GM12878 (cell line): ENCODE measurements at regions not wholly inside any gene's neighbourhood (a gene's known extent, or its start where the extent isn't known, plus 50 kb on each side); places are given as distances from the start of the nearest gene placed in this dataset.

ENCODE experiments used
- ATAC-seq: fragments of 200-7000 bp; cut with Tn5 transposase; 3 replicates; pipeline ENCODE4 v1.9.1; 2020; ENCODE audit warnings: mild to moderate bottlenecking, moderate library complexity
- BruUV-seq: library from RNA; stranded (reverse); fragments of 400-500 nt; replicated peaks from 2 replicates; lab custom pipeline; 2021; lab: Mats Ljungman, UMichigan
- CTCF ChIA-PET: fragments of 300-600 bp; sonication (Branson Sonifier 250); formaldehyde crosslinking; extraction: SDS; loops from one replicate; lab custom pipeline; 2021; ENCODE audit warnings: inconsistent platforms; lab: Yijun Ruan, JAX
- POLR2A ChIA-PET: fragments of 350-600 bp; formaldehyde crosslinking; extraction: SDS; loops from one replicate; lab custom pipeline; 2021; ENCODE audit warnings: inconsistent platforms; lab: Charles Lee
- RAD21 ChIA-PET: fragments of 300-600 bp; sonication (Branson Sonifier 250); formaldehyde crosslinking; loops from one replicate; lab custom pipeline; 2023; ENCODE audit warnings: antibody characterized with exemption; ENCODE audit not compliant: unreplicated experiment; lab: Charles Lee
- SMC1A ChIA-PET: fragments of 300-600 bp; sonication (Branson Sonifier 250); formaldehyde crosslinking; loops from one replicate; lab custom pipeline; 2023; ENCODE audit not compliant: unreplicated experiment, uncharacterized antibody; lab: Charles Lee
- DNase-seq: peaks from one replicate; pipeline ENCODE4 v3.0.0-alpha.2; 2011; ENCODE audit warnings: low read depth, low spot score
- FAIRE-seq: peaks from 3 replicates; lab custom pipeline; 2011; peaks lifted over from hg19 to GRCh38; lab: Jason Lieb, UNC
- H2AFZ ChIP-seq: 2 replicates; pipeline ENCODE4 v1.6.0; 2011; ENCODE audit warnings: low read depth, low read length, control low read depth; ENCODE audit not compliant: control insufficient read depth
- H3K27ac ChIP-seq: 2 replicates; pipeline ENCODE4 v1.5.1; 2011; ENCODE audit warnings: control low read depth; ENCODE audit not compliant: control insufficient read depth, insufficient read depth
- H3K27me3 ChIP-seq, 2 experiments: replicated peaks in 1 of 2; 2 replicates each; pipeline versions ENCODE4 v1.6.0 to v1.6.1; 2011; ENCODE audit warnings: low read length in 1 of 2; ENCODE audit not compliant: control insufficient read depth in 2 of 2, insufficient read depth in 2 of 2
- H3K36me3 ChIP-seq, 2 experiments: 2 replicates each; pipeline ENCODE4 v1.5.1; 2011; ENCODE audit warnings: low read length in 1 of 2; ENCODE audit not compliant: control insufficient read depth in 2 of 2, insufficient read depth in 2 of 2
- H3K4me1 ChIP-seq: 2 replicates; pipeline ENCODE4 v1.6.1; 2011; ENCODE audit warnings: mild to moderate bottlenecking, low read length, moderate library complexity, mixed read lengths; ENCODE audit not compliant: control insufficient read depth, insufficient read depth
- H3K4me2 ChIP-seq: 2 replicates; pipeline ENCODE4 v1.6.0; 2011; ENCODE audit warnings: control low read depth; ENCODE audit not compliant: control insufficient read depth, insufficient read depth
- H3K4me3 ChIP-seq: fragments of 200-600 bp; sonication (generic); 2 replicates; pipeline ENCODE4 v1.5.1; 2016
- H3K79me2 ChIP-seq: 2 replicates; pipeline ENCODE4 v1.6.0; 2011; ENCODE audit warnings: low read length; ENCODE audit not compliant: control insufficient read depth, insufficient read depth
- H3K9ac ChIP-seq: 2 replicates; pipeline ENCODE4 v1.8.0; 2011; ENCODE audit warnings: low read length, control low read depth, mixed read lengths; ENCODE audit not compliant: control insufficient read depth, insufficient read depth
- H3K9me3 ChIP-seq: replicated peaks from 3 replicates; pipeline ENCODE4 v1.5.1; 2011; ENCODE audit warnings: mild to moderate bottlenecking, low read length; ENCODE audit not compliant: control insufficient read depth, insufficient read depth
- H4K20me1 ChIP-seq: 2 replicates; pipeline ENCODE4 v1.6.0; 2011; ENCODE audit not compliant: control insufficient read depth, insufficient read depth
- ATF7 ChIP-seq: fragments of 450-650 bp; IDR thresholded peaks from 2 replicates; pipeline ENCODE4 v1.6.1; 2016; ENCODE audit warnings: low read depth, mild to moderate bottlenecking
- E2F4 ChIP-seq: IDR thresholded peaks from 2 replicates; pipeline ENCODE4 v1.6.1; 2012; ENCODE audit warnings: low read depth, low read length, improper control_type of control experiment
- EGR1 ChIP-seq, 2 experiments: IDR thresholded peaks; 1 replicate in 1 of 2; 2 replicates in 1 of 2; pipeline ENCODE4 v1.6.1; 2011 to 2012; ENCODE audit warnings: low read depth in 2 of 2, low read length in 2 of 2, borderline replicate concordance in 1 of 2, mild to moderate bottlenecking in 1 of 2, moderate library complexity in 1 of 2
- IKZF1 ChIP-seq: fragments of 450-650 bp; conservative IDR thresholded peaks from 2 replicates; pipeline ENCODE4 v1.6.1; 2017; ENCODE audit warnings: antibody characterized with exemption, mild to moderate bottlenecking
- IRF4 ChIP-seq: IDR thresholded peaks from 2 replicates; pipeline ENCODE4 v1.6.1; 2011; ENCODE audit warnings: low read depth, low read length
- KLF5 ChIP-seq: fragments of 450-650 bp; IDR thresholded peaks from 2 replicates; pipeline ENCODE4 v1.6.1; 2014; ENCODE audit warnings: mild to moderate bottlenecking; ENCODE audit not compliant: partially characterized antibody
- MAX ChIP-seq: IDR thresholded peaks from 2 replicates; pipeline ENCODE4 v1.6.1; 2012; ENCODE audit warnings: low read depth, low read length, improper control_type of control experiment
- NFYB ChIP-seq: IDR thresholded peaks from 2 replicates; pipeline ENCODE4 v1.6.1; 2011; ENCODE audit warnings: low read depth, mild to moderate bottlenecking, low read length, improper control_type of control experiment, moderate library complexity; ENCODE audit not compliant: insufficient read depth
- POU2F2 ChIP-seq: IDR thresholded peaks from 3 replicates; pipeline ENCODE4 v1.6.1; 2011; ENCODE audit warnings: low read depth, mild to moderate bottlenecking, low read length, borderline replicate concordance
- RELA ChIP-seq: fragments of 450-650 bp; IDR thresholded peaks from 2 replicates; pipeline ENCODE4 v1.8.0; 2014; ENCODE audit warnings: borderline replicate concordance; ENCODE audit not compliant: partially characterized antibody
- SKIL ChIP-seq: fragments of 450-650 bp; IDR thresholded peaks from 2 replicates; pipeline ENCODE4 v1.6.1; 2017; ENCODE audit warnings: mild to moderate bottlenecking, low read depth, inconsistent platforms; ENCODE audit not compliant: poor library complexity, severe bottlenecking
- YY1 ChIP-seq: IDR thresholded peaks from 2 replicates; pipeline ENCODE4 v1.6.1; 2011; ENCODE audit warnings: low read depth, mild to moderate bottlenecking, low read length
- ZBTB11 ChIP-seq: fragments of 450-650 bp; formaldehyde crosslinking; IDR thresholded peaks from 2 replicates; pipeline ENCODE4 v1.5.0; 2022; ENCODE audit warnings: mild to moderate bottlenecking, missing genetic modification characterization
- WGBS: methylation state at CpG from one replicate; pipeline ENCODE4 v1.1.6; 2016; ENCODE audit warnings: low lambda C conversion rate; ENCODE audit not compliant: insufficient replicate concordance, insufficient coverage; ENCODE audit errors: missing lambda C conversion rate; 5-methylcytosine and 5-hydroxymethylcytosine counted together
- in situ Hi-C: fragments of 300-500 bp; cut with MboI; formaldehyde crosslinking; loops from 9 replicates; pipeline ENCODE4 v1.14.3; 2018; ENCODE audit warnings: mixed read lengths
- intact Hi-C: fragments of 100-400 bp; cut with micrococcal nuclease; formaldehyde crosslinking; loops from one replicate; pipeline ENCODE4 v1.14.2; 2022; ENCODE audit not compliant: unreplicated experiment
- TF ChIP-seq, protein P1 (sequence below): IDR thresholded peaks from 2 replicates; pipeline ENCODE4 v1.6.1; 2012; ENCODE audit warnings: low read length, inconsistent platforms

DNA sequence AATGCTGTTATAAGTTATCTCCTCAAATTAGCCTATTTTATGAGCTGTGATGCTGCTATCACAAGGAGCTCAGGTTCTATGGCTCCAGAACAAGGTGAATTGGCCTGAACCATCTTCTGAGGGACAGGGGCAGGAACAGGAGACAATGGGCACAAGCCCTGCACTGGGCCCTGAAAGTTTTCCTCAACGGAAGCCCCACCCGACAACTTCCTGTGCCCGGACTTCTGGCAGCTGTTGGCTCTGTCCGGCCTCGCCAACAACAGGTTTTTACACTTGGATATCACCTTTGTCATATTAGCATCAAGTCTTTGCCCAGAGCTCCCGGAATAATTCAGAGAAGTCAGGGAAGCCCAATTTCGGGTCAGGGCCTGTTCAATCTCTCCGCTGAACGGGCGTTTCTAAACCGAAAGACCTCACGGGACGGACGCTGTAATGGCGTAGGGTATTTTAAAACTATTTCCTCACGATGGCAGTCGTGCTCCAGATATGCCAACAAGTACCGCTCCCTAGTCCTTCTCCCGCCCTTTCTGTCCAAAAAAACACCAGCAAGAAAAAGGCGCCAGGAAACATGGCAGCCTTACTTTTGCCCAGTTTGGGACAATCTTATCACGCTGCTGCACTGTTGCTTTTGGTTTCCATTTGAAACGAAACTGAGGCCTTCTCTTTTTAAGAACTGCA lies 201.0 kb upstream of the STK26 start:
- Histone ChIP-seq H3K9ac (peak overlapping the region; percentile 36), H3K4me3 (peak overlapping the region; percentile 64; the same call in 1 of the 2 replicates), H2AFZ (peak overlapping the region; percentile 88), H3K4me1 (peaks cover 4% of the 10 kb centered on the region; the same call in 1 of the 2 replicates), H3K36me3 (no peaks in the 10 kb centered on the region), H3K4me2 (peak overlapping the region; percentile 82), H3K9me3 (no peaks in the 10 kb centered on the region; the same call in 2 of the 3 replicates), H3K27ac (peak overlapping the region; percentile 63), H3K79me2 (peaks cover 17% of the 10 kb centered on the region), H3K27me3 (no peaks in the 10 kb centered on the region), H4K20me1 (no peaks in the 10 kb centered on the region)
- DNase-seq (peak; percentile 85), FAIRE-seq (peak; percentile 83), ATAC-seq (peak; percentile 80)
- BruUV-seq: no TSS peak
- ChIA-PET CTCF (interaction anchor here (0.5 to 3.8 kb wide), 6 partner anchors 10 to 1376 kb away, joined by 3 to 20 read pairs (median 4); no protein-coding TSS in a partner anchor), RAD21 (interaction anchor here (0.6 to 2.6 kb wide), 9 partner anchors 8 to 385 kb away, joined by 3 to 17 read pairs (median 4); no protein-coding TSS in a partner anchor), SMC1A (interaction anchor here (0.8 to 2.0 kb wide), 6 partner anchors 9 to 81 kb away, joined by 3 to 9 read pairs (median 4); no protein-coding TSS in a partner anchor), POLR2A (no interaction called here)
- WGBS: 34% methylated on average over 22 of the region's 22 CpGs
- in situ Hi-C loops: no loop called here
- intact Hi-C loops: loop anchor here (1.0 to 5.0 kb wide), 4 partner anchors 30 to 94 kb away; no protein-coding TSS in a partner anchor
- peak; percentile 50; the same call in 1 of the 2 replicates for TF ChIP-seq ATF7
- peak; percentile 82 for TF ChIP-seq RELA
- TF ChIP-seq IRF4: 0 out of 2 replicates have a peak, but pooled peaks have one; percentile 48
- peak; percentile 94 for TF ChIP-seq YY1
- TF ChIP-seq MAX: 0 out of 2 replicates have a peak, but pooled peaks have one; percentile 46
- TF ChIP-seq EGR1 (IDR thresholded peaks at IDR 0.05; ENCODE audit: borderline replicate concordance in 1 of 2, low read depth in 2 of 2, low read length in 2 of 2): no peak
- no peak for TF ChIP-seq E2F4
- TF ChIP-seq ZBTB11 (CRISPR knock-in tag): peak; percentile 85
- peak; percentile 31 for TF ChIP-seq KLF5
- TF ChIP-seq POU2F2: 0 out of 3 replicates have a peak, but pooled peaks have one; percentile 19
- TF ChIP-seq, protein P1, sequence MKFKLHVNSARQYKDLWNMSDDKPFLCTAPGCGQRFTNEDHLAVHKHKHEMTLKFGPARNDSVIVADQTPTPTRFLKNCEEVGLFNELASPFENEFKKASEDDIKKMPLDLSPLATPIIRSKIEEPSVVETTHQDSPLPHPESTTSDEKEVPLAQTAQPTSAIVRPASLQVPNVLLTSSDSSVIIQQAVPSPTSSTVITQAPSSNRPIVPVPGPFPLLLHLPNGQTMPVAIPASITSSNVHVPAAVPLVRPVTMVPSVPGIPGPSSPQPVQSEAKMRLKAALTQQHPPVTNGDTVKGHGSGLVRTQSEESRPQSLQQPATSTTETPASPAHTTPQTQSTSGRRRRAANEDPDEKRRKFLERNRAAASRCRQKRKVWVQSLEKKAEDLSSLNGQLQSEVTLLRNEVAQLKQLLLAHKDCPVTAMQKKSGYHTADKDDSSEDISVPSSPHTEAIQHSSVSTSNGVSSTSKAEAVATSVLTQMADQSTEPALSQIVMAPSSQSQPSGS: peak; percentile 58
- peak; percentile 39 for TF ChIP-seq SKIL
- peak; percentile 49 for TF ChIP-seq IKZF1
- no peak for TF ChIP-seq NFYB
